Kidney glomerular epithelial cell (primary cell): ENCODE measurements at regions not wholly inside any gene's neighbourhood (a gene's known extent, or its start where the extent isn't known, plus 50 kb on each side); places are given as distances from the start of the nearest gene placed in this dataset.

Experiments used
- DNase-seq: peaks from one replicate; lab custom pipeline; 2025; lab: John Stamatoyannopoulos, UW

DNA sequence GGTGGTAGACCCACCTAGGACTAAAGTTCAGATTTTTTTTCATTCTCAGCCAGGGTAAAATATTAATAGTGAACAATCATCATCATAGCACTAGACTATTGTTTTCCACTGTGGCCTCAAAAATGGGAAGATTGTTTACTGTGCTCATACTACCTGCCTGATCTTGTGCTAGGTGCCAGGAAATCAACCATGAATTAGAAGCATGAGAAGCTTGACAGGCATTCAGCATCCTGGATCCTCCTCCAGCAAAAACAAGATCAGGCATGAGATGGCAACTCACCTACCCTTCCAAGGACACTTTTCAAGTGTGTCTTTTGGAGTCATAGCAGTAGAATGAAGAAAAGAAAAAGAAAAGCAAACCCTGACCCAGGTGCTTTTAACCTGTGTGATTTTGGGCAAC, 174.2 kb downstream of the CYLD start:
- no peak for DNase-seq

DNA sequence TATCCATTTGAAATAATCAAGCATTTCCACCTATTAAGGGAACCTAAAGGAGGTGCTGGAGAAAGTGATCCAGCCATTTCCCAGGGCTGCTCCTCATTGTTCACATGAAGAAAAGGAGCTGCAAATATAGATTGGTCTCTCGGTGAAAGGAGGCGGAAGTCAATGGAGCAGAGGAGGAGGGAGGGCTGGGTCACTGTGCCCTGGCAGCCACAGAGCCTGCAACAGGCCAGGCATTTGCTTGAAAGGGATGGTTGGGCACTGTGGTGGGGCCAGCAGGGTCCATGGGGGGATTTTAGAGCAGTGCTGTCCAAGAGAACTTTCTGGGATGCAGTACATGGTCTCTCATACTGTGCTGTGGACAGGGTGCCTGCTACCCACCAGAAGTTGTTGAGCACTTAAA, 173.2 kb downstream of the CYLD start:
- DNase-seq, result no peak

DNA sequence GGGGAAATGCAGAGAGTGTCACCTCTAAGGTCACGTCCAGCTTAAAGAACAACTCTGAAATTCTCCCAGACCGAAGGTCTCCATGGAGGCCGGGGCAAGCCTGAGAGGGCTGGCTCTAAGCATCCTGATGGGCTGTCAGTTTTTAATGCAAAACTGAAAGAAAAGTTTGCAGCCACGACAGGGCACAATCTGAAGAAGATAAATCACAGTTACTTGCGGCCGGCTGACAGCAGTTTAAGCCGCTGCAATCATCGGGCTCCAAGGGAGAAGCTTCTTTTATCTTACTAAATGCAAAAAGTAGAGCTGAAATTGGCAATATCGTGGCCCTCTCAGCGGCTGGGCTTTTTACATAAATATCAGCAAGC, 168.8 kb downstream of the CYLD start:
- DNase-seq, result no peak

DNA sequence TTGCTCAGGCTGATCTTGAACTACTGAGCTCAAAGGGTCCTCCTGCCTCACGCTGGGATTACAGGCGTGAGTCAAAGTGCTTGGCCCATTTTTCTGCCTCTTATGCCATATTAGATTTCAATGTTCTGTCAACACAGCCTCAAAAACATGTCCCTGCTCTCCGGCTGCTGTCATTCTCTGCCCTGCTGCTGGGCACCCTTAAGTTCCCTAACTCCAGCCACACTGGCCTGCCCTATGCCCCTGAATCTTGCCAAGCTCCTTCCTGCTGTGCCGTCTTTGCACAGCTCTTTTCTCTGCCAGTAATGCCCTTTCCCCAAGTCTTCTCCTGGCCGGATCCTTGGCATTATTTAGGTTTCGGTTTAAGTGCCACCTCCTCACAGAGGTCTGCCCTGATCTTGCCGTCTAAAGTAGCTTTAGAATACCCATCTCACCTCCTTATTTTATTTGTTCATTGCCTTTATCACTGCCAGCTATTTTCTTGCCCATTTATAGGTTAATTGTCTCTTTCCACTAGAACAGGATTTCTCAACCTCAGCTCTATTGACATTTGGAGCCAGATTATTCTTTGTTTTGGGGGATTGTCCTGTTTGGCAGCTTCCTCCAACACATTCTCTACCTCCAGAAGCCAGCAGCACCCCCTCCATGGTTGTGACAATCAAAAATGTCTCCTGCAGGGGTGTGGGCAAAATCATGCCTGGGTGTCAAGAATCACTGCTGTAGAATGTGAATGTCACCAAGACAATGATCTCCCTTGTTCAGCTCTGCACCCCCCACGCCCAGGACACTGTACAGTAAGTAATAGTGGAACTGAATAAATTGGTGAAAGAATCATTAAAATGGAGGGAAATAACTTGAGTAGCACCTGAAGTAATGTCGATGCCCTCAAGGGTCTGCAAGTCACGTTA, 168.2 kb downstream of the CYLD start:
- no peak for DNase-seq

DNA sequence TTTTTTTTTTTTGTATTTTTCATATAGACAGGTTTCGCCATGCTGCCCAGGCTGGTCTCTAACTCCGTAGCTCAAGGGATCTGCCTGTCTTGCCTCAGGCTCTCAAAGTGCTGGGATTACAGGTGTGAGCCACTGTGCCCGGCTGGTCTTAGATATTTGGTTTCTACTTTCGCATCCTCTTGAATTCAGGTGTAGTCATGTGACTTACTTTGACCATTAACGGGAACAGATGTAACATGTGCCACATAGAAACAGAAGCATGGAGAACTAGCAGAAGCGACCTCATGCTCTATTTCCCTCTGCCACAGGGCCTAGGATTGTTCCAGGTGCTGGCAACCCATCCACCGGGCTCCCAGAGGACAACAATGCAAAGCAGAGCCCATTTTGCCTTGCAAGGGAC, 166.6 kb downstream of the CYLD start:
- no peak for DNase-seq

DNA sequence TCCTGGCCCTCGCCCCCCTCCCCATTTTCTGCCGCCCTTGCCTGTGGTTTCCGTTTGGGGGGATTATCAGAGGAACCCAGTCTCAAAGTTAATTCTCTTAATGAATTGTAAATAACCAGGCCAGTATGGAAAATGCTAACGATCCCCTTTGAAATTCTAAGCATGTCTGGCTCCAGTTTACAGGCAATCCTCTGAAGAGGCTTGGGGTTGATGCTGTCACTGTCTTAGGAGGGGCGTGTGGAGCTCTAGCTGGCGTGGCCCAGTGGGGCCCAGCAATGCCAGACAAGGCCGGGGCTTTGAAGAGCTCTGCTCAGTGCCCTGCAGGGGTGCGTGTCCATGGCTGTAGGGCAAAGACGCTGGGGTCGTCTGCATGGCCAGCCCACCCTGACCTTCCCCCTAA, 164.6 kb downstream of the CYLD start:
- DNase-seq, result no peak

DNA sequence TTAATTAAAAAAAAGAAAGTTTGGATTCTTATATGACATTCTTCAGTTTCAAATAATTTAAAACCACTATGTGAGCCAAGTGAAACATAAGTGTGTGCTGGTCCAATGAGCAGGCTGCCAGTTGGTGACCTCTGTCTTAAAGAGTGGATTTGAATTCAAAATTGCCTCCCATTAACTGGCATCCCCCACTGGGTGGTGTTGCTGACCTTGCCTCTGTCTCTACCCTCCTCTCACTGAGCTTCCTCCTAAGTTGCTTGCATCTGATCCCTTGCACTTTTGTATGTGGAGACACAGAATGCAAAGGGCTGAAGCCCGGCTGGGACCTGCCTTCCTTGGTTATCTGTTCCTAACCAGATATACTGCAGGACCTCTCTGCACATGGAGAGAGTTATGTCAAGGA, 160.6 kb downstream of the CYLD start:
- DNase-seq, result no peak

DNA sequence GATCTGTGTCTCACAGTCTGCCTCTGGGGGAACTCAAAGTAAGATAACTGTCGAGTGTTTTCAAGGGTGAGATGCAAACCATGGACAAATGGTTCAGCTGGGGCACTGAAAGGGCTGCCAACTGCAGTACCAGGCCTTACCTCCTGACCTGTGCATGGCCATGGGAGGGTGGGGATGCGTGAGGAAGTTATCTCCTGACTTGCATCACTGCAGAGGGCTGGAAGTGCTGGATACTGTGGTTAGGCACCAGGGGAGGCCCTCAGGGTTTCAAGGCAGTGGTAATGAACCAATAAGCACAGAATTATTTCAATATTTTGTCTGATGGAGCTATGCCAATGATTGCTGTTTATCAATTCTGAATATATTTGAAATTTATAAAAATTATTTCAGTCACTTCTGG, 159.2 kb downstream of the CYLD start:
- DNase-seq, result no peak

DNA sequence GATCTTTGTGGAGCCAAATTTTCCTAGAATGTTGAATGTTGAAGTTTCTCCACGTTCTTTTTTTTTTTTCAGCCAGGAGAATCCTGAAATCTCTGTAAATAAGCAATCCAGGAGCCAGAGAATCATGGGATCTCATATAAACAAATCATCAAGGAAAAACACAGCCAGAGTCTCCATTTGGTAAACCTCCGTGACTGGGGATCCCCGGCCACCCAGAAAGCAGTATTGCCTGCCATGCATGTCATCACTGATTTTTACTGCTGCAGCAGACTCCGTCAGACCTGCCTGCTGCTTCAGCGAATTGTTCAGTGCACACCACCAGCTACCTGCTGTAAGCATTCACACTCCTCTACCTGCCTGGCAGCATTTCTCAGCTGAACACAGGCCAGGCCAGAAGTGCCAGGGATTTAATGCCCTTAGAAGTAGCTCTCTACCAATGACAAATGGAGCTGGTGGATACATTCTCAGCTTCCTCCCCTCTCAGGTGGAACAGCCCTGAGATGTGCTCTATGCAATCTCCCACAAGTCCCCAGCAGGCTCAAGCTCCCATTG, 158.6 kb downstream of the CYLD start:
- DNase-seq, result no peak

DNA sequence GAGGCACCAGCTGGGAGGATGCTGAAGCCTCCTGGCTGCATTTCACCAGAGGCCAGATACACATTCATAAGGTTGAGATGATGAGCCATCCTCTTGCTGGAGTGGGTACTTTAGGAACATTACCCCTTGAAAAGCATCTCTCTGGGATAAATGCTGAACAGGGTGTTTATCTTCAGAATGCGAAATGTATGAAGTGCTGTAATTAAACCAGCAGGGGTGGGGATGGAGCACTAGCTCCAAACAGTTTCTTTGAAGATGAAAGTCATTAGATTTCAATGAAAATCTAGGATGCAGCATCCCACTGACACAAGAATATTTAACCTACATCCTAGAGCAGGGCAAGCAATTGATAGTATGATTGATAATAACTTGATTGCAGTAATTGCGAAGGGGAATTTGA, 158.1 kb downstream of the CYLD start:
- DNase-seq, result no peak

DNA sequence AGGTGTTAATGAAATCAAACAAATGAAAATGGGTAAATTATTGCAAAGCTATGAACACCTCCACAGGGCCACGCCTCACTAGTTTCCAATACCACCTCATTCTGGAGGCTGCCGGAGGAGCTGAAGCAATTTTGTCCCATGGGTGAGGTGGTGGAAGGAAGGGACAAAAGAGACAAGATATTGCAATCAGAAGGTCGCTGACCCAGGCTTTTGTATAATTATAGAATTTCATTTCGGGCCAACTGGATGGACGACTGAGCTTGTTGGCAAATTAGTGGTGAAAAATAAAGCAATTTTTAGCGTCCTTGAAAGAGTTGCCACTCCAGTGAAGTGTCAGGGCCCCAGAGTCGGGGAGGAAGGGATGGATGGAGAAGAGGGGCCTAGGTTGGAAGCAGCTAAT, 147.9 kb downstream of the CYLD start:
- no peak for DNase-seq

DNA sequence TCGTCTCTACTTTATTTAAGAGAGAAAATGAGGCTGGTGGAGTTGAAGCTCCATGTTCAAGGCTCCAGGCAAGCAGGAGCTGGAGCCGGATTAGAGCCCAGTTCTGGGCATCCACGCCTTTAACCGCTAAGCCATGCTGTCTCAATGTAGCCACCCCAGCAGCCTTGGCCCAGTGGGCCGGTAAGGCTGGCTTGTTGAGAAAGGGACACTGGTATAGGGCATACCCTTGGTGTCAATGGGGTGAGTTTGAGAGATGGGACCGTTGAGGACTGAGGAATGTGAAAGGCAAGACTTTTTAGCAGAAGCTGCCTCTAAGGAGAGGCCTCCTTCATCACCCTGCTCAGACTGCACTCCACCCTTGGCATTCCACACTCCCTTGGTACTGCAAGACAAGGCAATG, 147.4 kb downstream of the CYLD start:
- no peak for DNase-seq

DNA sequence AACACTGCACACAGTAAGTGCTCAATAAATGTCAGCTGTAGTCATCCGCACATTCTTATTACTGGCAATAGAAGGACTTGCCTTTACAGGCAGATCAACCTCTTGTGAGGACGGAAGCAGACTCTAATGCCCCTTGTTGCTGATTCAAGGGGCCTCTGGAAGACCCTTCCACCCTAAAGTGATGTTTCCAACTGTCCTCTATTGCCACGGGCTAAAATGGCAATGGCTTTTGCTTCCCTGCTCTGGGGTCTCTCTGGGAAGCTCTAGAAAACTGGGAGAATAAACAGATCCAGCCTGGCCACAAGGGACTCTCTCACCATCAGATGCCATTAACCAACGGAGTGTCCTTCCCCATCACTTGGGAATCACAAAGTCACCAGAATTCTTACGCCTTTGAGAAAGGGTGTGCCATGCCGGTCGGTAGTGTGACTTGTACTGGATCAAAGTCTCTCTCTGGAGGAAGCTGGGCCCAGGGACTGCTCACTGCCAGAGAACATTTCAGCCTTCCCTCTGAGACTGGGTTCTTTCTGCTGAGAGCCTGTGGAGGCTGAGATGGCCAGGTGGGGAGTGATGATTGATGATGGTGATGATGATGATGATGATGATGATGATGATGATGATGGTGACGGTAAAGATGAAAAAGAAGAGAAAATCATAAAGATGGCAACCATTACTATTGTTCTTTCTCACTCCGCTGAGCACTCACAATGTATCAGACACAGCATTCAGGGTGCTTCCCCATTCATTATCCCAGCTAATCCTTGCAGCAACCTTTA, 146.8 kb downstream of the CYLD start:
- no peak for DNase-seq

DNA sequence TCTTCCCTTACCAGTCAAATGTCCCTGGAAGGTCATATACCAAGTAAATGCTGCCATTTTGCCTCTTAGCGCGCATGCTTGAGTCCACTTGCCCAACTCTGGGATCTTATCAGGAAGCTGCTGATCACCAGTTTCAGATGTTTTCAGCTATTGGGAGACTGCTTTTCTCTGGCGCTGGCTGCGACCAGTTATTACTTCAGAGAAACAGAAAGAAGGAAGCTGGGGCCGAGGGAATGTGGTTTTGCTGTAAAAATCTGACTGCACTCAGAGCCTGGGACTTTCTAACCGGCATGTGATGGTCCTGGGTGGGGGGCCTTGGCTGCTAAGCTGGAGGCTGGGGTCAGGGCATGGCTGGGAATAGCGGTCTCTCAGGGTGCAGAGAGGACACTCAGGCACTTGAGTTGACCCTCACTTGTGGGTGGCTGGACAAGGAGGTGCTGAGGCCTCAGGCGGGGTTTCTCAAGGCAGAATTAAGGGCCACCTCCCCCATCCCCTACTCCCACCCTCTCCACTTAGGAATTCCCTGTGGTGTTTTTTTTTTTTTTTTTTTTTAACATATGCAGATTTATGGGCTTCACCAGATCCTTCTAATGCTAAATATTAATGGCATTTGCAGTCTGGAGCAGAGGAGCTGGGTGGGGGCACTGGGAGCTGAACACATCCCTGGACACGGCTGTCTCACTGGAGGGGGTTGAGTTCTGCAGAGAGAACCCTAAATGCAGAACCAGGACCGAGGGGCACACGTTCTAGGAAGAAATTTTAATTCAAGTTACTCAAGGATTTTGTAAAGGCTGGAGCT, 145.8 kb downstream of the CYLD start:
- DNase-seq, result no peak

DNA sequence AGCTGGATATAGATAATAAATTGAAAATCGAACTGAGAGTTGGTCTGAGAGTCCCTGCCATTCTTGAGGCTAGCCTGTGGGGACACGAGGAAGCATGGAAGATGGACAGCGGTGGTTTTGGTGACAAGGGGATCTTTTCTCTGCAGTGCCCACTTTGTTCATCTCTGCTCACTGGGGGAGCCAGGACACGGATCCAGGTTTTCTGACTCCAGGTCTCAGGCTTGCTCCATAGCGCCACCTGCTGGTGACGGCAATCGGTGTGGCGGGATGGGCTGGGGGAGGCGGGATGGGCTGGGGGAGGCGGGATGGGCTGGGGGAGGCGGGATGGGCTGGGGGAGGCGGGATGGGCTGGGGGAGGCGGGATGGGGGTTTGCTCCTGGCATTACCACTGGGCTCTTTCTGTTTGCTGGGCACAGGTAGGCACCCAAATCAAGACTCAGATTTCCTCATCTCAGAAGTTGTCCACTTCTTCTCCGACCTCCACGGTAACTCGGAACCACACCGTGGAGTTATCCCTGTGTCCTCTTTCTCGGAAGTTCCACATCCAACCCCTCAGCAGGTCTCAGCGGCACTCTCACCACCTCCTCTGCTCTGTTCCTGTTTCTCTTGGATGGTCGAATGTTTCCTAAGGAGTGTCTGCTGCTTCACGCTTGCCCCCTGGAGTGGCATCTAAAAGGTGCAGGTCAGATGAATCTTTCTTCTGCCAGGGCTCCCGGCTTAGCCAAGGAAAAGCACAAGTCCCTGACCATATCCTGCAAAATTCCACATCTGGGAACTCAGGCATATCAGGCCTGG, 142.4 kb downstream of the CYLD start:
- no peak for DNase-seq

DNA sequence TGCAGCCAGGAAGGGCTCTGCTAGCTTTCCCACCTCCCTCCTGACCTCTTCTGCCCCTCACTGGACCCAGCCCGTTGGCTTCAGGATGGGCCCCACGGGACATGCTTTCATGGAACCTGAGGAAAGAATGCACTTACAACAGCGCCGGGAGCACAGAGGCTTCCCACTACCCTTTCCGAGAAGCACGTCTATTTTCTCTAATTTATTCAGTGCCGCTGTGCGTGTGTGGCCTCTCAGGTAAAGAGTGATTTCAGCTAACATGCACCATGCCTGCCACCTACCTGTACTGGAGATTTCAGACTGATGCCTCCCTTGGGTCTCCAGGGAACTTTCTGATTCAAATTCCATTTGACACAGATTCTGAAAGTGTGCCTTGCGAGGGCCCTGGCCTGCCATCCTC, 140.1 kb downstream of the CYLD start:
- DNase-seq, result no peak

DNA sequence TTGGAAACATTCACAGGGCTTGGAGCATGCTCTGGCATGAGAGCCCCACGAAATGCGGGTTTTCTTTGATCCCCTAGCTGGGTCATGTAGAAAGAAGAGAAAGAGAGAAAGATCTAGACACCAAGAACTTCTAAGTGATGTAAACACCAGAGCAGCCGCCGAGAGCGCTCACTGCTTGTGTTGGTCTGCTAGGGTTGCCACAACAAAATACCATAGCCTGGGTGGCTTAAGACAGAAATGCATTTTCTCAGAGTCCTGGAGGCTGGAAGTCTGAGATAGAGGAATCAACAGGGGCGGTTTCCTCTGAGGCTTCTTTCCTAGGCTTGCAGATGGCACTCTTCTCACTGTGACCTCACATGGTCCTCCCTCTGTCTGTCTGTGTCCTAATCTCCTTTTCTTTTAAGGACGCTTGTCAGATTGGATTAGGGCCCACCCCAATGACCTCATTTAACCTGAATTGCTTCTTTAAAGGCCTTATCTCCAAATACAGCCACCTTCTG, 139.5 kb downstream of the CYLD start:
- DNase-seq, result no peak

DNA sequence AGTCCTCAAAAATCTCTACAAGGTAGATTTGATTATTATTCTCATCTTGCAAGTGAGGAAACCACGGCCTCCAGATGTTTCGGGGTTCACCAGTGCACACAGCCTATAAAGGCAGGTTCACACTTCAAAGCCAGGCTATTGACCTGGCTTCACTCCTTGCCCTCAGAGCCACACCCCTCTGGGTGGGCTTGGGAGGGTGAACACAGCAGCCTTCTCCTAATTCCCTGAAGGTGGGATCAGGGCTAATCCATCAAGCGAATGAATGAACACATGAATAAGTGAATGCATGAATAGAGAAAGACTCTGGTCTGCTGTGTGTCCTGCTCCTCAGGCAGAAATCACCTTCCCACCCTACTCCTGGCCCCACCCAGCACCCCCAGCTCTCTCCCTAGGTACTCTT, 139.0 kb downstream of the CYLD start:
- no peak for DNase-seq

DNA sequence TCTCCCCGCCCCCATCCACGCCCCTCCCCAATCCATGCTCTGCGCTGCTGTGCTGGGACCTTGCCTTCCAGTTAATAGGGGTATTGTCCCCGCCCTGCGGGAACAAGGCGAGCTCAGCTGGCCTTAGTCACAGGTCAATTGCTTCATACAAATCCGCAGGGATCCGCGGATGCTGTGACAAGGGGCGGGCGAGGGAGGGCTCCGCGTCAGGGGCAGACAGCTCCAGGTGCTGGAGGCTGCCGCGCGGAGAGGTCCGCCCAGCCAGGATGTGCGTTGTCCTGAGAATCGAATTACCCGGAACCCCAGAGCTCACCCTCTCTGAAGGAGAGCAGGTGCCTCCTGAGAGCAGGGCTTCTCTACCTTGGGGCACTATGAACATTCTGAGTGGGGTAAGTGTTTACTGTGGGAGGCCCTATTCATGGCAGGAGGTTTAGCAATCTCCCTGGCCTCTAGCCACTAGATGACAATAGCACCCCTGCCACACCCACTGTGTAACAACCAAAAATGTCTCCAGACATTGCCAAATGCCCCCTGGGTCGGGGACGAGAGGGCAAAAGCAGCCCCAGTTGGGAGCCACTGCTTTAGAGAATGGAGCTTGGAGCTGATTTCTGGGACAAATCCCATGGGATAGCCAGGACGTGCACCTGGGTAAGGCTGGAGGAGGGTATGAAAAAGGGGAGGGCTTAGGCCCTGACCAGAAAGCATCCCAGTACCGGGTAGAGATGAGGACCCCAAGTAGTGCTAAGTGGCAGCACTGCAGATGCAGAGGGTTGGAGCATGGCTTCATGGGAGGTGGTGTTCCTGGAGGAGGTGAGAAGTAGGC, 138.2 kb downstream of the CYLD start:
- DNase-seq, result no peak

DNA sequence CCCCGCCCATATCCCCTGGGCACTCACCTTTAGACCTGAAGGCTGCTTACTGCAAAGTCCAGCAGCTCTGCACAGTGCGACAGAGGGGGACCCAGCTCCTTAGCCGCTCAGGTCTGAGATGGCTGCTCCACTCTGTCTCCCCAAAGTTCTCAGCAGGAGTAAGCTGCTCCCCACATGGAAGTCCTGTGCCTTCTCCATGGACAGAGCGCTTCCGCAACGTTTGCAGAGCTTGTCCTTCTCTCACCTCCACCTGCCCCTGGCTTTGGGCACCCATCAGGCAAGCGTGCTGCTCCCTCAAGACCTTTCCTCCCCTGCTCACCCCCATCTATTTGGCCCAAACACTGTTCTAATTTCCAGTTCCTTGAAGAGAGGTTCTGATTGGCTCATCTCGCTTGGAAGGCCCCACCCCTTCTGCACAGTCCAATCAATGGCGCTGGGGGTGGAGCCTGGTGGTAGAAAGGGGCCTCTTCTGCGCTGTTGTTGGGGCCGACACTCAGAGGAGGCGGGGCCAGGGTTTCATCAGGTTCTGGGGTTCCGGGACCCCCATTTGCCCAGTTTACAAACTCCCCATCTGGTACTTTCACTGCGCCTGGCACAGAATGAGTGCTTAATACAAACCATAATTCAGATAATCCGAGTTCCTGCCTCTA, 137.2 kb downstream of the CYLD start:
- DNase-seq, result no peak
